ELR (cell line): ENCODE measurements at regions not wholly inside any gene's neighbourhood (a gene's known extent, or its start where the extent isn't known, plus 50 kb on each side); places are given as distances from the start of the nearest gene placed in this dataset.
"Not testable (repeated sequence)": the region's sequence is repeated elsewhere in the genome, so short reads cannot be mapped to it uniquely, and the experiment has no call there.

Experiments
- DNase-seq: peaks from one replicate; pipeline ENCODE4 v3.0.0-alpha.2; 2015; ENCODE audit warnings: low read depth

DNA sequence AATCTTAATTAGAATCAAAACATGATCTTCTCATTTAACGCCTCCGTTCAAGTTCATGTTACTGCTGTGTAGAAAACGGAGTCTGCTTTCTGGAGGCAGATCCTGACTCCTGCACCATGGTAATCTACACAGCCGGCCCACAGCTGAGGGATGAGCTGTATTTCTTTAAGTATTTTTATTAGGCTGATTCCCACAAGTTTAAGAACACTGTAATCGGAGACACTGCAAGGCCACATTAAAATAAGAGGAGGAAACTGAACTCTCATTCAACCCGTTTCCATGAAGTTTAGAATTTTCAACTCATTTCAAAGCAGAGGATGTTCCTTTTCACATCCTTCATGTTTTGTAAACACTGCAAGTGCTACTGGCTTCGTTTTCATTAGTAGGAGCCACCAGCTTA, 372.2 kb downstream of the NFIB start:
- peak; percentile 4 for DNase-seq

GRCh38 chr9:13939701-13940490, 374.0 kb downstream of the NFIB start:
- no peak for DNase-seq

GRCh38 chr9:13939134-13939533, 374.8 kb downstream of the NFIB start:
- DNase-seq: peak; percentile 69

GRCh38 chr9:13934416-13934815, 379.5 kb downstream of the NFIB start:
- DNase-seq: no peak

DNA sequence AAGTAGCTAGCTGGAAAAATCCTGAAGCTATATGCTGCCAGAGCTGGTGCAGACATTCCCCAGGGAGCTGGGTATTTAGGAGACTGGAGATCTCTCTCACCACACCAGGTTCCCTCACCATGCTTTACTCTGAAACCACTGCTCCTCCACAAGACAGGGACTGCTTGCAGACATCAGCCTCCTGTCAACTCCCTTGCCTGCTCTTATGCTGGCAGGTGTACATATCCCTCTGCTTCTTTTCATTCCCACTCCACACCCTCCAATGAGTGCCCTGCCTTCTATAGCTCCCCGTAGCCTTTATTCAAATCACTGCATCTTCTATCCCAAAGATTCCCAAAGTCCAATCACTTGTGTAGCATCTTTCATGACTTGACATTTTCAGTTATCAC, 380.7 kb downstream of the NFIB start:
- DNase-seq: no peak

GRCh38 chr9:13932528-13933267, 381.2 kb downstream of the NFIB start:
- DNase-seq: no peak

- no peak for DNase-seq
Observed at GRCh38 chr9:13929013-13929412, 384.9 kb downstream of the NFIB start.

GRCh38 chr9:13923381-13923780, 390.6 kb downstream of the NFIB start:
- DNase-seq: no peak

GRCh38 chr9:13920557-13920956, 393.4 kb downstream of the NFIB start:
- no peak for DNase-seq

DNA sequence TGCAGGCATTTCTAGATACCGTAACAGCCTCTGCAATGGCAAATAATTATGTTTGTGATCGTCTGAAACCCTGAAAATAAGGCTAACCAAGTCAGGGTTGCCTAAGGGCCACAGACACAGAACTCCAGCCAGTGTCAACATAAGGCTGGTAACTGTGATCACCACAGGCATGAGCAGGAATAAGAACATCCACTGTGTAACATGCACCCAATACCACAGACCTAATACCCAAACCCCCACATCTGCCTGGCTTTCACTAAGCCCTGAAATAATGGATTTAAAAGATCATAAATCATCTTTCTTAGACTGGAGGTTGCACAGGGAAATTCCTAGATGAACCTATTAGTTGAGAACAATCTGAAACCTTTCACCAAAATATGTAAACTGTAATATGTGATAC, 394.5 kb downstream of the NFIB start:
- DNase-seq: no peak

- DNase-seq: no peak
Observed at GRCh38 chr9:13917534-13917933, 396.4 kb downstream of the NFIB start.

DNA sequence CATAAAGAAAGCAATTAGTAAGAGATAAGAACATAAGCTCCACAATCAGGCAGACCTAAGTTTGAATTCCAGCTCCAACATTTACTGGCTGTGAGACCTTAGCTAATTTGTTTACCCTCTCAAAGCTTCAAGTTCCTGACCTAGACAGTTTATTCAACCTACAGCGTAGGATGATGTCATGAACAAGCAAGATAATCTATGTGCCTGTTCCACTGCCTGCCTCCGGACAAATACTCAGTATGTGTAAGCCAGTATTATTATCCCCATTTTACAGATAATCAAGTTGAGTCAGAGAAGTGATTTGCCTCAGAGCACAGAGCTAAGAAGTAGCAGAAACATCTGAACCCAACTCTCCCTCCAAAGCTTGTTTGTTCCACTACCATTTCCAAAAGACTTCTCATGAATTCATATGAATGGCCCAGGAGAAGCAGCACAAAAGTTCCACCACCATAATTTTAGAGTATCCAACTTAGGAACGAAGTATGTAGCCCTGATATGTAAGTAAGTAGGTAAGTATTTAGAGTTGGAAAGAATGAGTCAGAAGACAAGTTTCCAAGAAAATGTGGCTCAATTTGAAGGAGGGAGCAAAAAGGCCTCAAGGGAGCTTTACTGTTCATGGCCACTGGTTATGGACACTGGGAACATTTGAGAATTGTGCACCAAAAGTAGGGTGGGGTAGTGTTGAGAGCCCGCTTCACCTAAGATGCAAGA, 398.2 kb downstream of the NFIB start:
- no peak for DNase-seq

DNA sequence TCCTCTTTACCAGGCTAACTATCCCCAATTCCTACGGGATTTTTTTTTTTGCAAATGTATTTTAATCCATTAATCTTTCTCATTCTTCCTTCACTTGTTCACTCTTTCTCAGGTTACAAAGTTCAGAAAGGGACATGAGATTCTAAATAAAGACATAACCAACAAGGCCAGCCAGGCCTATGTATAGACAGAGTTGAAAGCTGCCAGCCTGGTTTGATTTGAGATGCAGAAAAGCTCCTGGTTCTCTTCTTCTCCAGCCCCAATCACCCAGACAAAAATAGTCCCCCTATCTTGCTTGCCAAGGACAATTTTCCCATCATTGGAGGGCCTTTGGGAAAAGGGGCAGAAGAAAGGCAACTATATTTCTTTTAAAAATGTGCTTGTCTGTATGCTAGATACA, 398.8 kb downstream of the NFIB start:
- DNase-seq: no peak

GRCh38 chr9:13911473-13911872, 402.5 kb downstream of the NFIB start:
- DNase-seq: no peak

- not testable (repeated sequence) for DNase-seq
Observed at GRCh38 chr9:13907842-13908241, 406.1 kb downstream of the NFIB start.

- no peak for DNase-seq
Observed at GRCh38 chr9:13904746-13905145, 409.2 kb downstream of the NFIB start.

GRCh38 chr9:13904311-13904710, 409.6 kb downstream of the NFIB start:
- DNase-seq: no peak

GRCh38 chr9:13902286-13903066, 411.5 kb downstream of the NFIB start:
- DNase-seq: no peak

- no peak for DNase-seq
Observed at GRCh38 chr9:13901176-13901575, 412.8 kb downstream of the NFIB start.

GRCh38 chr9:13900449-13900848, 413.5 kb downstream of the NFIB start:
- DNase-seq: no peak

DNA sequence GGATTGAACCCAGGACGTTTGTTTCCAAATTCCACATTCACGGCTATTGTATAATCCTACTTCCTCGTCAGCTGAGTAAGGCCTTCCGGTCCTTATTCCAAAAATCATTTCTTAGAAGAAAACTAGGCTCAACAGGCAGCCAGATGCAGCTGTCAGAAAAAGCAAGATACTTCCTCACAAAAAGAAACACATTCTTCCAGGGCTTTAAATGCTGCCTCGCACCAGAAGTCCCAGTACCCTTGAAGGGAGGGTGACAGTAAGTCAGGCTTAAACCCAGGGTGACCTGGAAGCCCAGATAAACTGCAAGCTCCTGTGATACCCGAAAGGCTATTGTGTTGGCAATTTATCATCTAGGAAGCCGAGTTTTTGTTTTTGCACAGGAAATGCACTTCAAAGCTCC, 414.0 kb downstream of the NFIB start:
- no peak for DNase-seq

DNA sequence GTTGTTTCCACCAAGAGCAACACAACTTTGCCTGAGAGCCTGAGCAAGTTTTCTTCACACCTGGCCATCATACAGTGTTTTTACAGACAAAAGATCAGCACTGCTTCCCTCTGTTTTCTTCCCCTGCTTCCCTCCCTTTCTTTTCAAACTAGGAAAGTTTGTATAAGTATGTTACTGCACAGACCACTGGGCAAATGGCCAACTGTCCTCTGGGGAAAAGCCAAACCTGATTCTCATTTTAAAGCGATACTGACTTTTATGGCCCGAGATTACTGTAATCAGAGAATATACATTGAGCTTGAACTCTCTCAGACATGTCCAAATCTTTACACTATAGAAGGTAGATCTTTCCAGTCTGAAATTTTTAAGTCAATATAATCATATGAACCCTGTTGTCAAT, 415.0 kb downstream of the NFIB start:
- no peak for DNase-seq
